ENCODE measurements at regions not wholly inside any gene's neighbourhood (a gene's known extent, or its start where the extent isn't known, plus 50 kb on each side); places are given as distances from the start of the nearest gene placed in this dataset.
A peak's percentile ranks its signal among the peaks of the same experiment; 100 is the strongest.

DNA sequence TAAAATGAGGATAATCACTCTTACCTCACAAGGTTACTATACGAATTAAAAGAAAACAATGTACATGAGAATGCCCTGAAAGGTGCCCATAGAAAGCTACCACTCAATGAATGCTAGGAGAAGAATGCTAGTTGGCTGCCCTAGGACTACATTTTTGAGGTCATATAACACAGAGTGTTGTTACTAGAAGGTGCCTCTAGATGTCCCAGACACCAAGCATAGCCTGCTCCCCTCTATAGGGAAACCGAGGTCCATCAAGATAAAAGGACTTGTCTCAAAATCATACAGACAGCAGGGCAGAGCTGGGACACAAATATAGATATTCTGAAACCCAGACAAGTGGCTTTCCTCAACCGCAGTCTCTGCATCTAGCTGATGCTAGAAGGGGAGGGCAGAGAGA is 147.0 kb upstream of the ARHGEF9 start:
- Histone ChIP-seq H3K27ac (no peak overlapping the region), H3K4me3 (ENCODE audit: low read depth, low read length) (no peak overlapping the region), H3K27me3 (replicated peaks) (no peaks in the 10 kb centered on the region), H3K36me3 (replicated peaks) (no peaks in the 10 kb centered on the region)
- in situ Hi-C loops (cut with HindIII; ENCODE audit: low pct_ligation_motif_present, low sequenced_read_pairs) = no loop called here
- DNase-seq = no peak
- TF ChIP-seq, protein P1, sequence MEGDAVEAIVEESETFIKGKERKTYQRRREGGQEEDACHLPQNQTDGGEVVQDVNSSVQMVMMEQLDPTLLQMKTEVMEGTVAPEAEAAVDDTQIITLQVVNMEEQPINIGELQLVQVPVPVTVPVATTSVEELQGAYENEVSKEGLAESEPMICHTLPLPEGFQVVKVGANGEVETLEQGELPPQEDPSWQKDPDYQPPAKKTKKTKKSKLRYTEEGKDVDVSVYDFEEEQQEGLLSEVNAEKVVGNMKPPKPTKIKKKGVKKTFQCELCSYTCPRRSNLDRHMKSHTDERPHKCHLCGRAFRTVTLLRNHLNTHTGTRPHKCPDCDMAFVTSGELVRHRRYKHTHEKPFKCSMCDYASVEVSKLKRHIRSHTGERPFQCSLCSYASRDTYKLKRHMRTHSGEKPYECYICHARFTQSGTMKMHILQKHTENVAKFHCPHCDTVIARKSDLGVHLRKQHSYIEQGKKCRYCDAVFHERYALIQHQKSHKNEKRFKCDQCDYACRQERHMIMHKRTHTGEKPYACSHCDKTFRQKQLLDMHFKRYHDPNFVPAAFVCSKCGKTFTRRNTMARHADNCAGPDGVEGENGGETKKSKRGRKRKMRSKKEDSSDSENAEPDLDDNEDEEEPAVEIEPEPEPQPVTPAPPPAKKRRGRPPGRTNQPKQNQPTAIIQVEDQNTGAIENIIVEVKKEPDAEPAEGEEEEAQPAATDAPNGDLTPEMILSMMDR (IDR thresholded peaks at IDR 0.05; ENCODE audit: low read depth, low read length, missing control alignments) = no peak

- in situ Hi-C loops (cut with HindIII; ENCODE audit: low pct_ligation_motif_present, low sequenced_read_pairs) = no loop called here
Measured at GRCh38 chrX:63930140-63930539, 145.1 kb upstream of the ARHGEF9 start.

DNA sequence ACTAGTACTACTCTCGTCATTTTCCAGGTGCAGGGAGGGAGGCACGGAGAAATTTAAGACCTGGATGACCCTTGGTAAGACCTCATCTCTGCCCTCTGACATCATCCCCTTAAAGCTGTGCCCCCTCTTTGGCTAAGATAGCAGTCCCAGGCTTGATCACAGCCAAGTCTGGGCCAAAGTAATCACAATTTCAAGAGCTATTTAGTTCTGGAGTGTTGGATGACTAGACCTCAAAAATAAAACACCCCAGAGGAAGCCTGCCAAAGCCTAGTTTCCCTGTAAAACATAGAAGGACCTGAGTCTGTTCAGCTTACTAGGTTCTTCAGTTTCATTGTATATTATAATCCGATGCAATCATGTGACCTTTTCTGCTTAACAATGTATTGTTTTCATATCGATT is 144.6 kb upstream of the ARHGEF9 start:
- Histone ChIP-seq H3K27ac (no peak overlapping the region), H3K27me3 (replicated peaks) (no peaks in the 10 kb centered on the region), H3K4me3 (ENCODE audit: low read depth, low read length) (no peak overlapping the region), H3K36me3 (replicated peaks) (no peaks in the 10 kb centered on the region)
- in situ Hi-C loops (cut with HindIII; ENCODE audit: low pct_ligation_motif_present, low sequenced_read_pairs) = no loop called here
- TF ChIP-seq, protein P1 (IDR thresholded peaks at IDR 0.05; ENCODE audit: low read depth, low read length, missing control alignments) = no peak
- no peak for DNase-seq

More at GRCh38 chrX:63930140-63930539, 145.1 kb upstream of the ARHGEF9 start:
- Histone ChIP-seq H3K27ac (no peak overlapping the region), H3K27me3 (replicated peaks) (no peaks in the 10 kb centered on the region), H3K4me3 (ENCODE audit: low read depth, low read length) (no peak overlapping the region), H3K36me3 (replicated peaks) (no peaks in the 10 kb centered on the region)
- TF ChIP-seq, protein P1 (IDR thresholded peaks at IDR 0.05; ENCODE audit: low read depth, low read length, missing control alignments) = peak; percentile 68
- no peak for DNase-seq

DNA sequence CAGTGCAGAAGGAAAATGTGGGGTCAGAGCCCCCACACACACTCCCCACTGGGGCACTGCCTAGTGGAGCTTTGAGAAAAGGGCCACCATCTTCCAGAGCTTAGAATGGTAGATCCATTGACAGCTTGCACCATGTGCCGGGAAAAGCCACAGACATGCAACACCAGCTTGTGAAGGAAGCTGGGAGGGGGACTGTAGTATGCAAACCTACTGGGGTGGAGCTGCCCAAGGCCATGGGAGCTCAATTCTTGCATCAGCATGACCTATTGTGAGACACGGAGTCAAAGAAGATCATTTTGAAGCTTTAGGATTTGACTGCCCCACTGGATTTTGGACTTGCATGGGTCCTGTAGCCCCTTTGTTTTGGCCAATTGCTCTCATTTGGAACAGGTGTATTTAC is 142.8 kb upstream of the ARHGEF9 start:
- H3K4me3 ChIP-seq (ENCODE audit: low read depth, low read length) = no peak overlapping the region
- no peak overlapping the region for H3K27ac ChIP-seq
- no peak for DNase-seq
- H3K27me3 ChIP-seq (replicated peaks) = no peaks in the 10 kb centered on the region
- TF ChIP-seq, protein P1 (IDR thresholded peaks at IDR 0.05; ENCODE audit: low read depth, low read length, missing control alignments) = no peak
- in situ Hi-C loops (cut with HindIII; ENCODE audit: low pct_ligation_motif_present, low sequenced_read_pairs) = no loop called here
- H3K36me3 ChIP-seq (replicated peaks) = no peaks in the 10 kb centered on the region

DNA sequence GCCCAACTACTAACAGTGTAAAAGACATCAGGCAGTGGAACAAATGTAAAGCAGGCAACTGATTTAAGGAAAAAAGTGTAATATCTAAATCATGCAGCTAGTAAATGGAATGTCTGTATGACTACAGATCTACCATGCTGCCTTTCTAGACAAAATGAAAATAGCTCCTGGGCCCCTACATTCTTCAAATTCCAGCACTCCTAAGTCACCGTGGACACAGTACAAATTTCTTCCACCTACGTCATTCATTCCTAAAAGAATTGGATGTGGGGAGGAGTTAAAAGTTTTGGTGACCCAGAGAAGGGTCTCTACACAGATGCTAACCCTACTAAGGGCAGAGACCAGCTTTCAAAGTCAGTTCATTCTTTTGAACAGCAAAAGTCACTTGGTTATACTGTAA is 137.2 kb upstream of the ARHGEF9 start:
- no peaks in the 10 kb centered on the region for H3K27me3 ChIP-seq (replicated peaks)
- in situ Hi-C loops (cut with HindIII; ENCODE audit: low pct_ligation_motif_present, low sequenced_read_pairs) = no loop called here
- TF ChIP-seq, protein P1 (IDR thresholded peaks at IDR 0.05; ENCODE audit: low read depth, low read length, missing control alignments) = no peak
- peak; percentile 53 for DNase-seq
- H3K4me3 ChIP-seq (ENCODE audit: low read depth, low read length) = no peak overlapping the region
- no peaks in the 10 kb centered on the region for H3K36me3 ChIP-seq (replicated peaks)
- peak overlapping the region; percentile 65 for H3K27ac ChIP-seq

- H3K27ac ChIP-seq = no peak overlapping the region
- no peak for DNase-seq
- in situ Hi-C loops (cut with HindIII; ENCODE audit: low pct_ligation_motif_present, low sequenced_read_pairs) = no loop called here
Measured at GRCh38 chrX:63920875-63921274, 135.9 kb upstream of the ARHGEF9 start.

More at GRCh38 chrX:63920875-63921274, 135.9 kb upstream of the ARHGEF9 start:
- Histone ChIP-seq H3K4me3 (ENCODE audit: low read depth, low read length) (no peak overlapping the region), H3K36me3 (replicated peaks) (no peaks in the 10 kb centered on the region), H3K27me3 (replicated peaks) (no peaks in the 10 kb centered on the region)
- TF ChIP-seq, protein P1 (IDR thresholded peaks at IDR 0.05; ENCODE audit: low read depth, low read length, missing control alignments) = no peak
